OCI-LY1 (cell line): ENCODE measurements at regions not wholly inside any gene's neighbourhood (a gene's known extent, or its start where the extent isn't known, plus 50 kb on each side); places are given as distances from the start of the nearest gene placed in this dataset.

Experiments used
- CTCF ChIP-seq: fragments of 200-600 bp; sonication (generic), shearing (Covaris generic); IDR thresholded peaks from 2 replicates; pipeline ENCODE4 v1.5.1; 2017; ENCODE audit warnings: mild to moderate bottlenecking, antibody characterized with exemption, low read length, moderate library complexity, mixed read lengths
- EZH2 ChIP-seq: fragments of 200-600 bp; sonication (generic), shearing (Covaris generic); IDR thresholded peaks from 2 replicates; pipeline ENCODE4 v1.8.0; 2017; ENCODE audit warnings: borderline replicate concordance, mixed run types, mild to moderate bottlenecking, antibody characterized with exemption, low read length, moderate library complexity, mixed read lengths

- TF ChIP-seq CTCF (no peak), EZH2 (no peak)
Measured at GRCh38 chr21:26391166-26391565, 181.9 kb downstream of the CYYR1 start.
